Fibroblast of the aortic adventitia (primary cell): ENCODE measurements at regions not wholly inside any gene's neighbourhood (a gene's known extent, or its start where the extent isn't known, plus 50 kb on each side); places are given as distances from the start of the nearest gene placed in this dataset.
"Not testable (repeated sequence)": the region's sequence is repeated elsewhere in the genome, so short reads cannot be mapped to it uniquely, and the experiment has no call there.

Source experiments
- DNase-seq: peaks from one replicate; pipeline ENCODE4 v3.0.0-alpha.2; 2010; ENCODE audit warnings: low read depth
- H3K4me3 ChIP-seq: 2 replicates; pipeline ENCODE4 v1.5.1; 2011; ENCODE audit warnings: low read depth, mild to moderate bottlenecking, control low read depth, low read length, moderate library complexity
- TF ChIP-seq, protein P1 (sequence below): IDR thresholded peaks from 2 replicates; pipeline ENCODE4 v1.5.1; 2011; ENCODE audit warnings: mild to moderate bottlenecking, low read length, control low read depth, inconsistent platforms; ENCODE audit not compliant: insufficient read depth

DNA sequence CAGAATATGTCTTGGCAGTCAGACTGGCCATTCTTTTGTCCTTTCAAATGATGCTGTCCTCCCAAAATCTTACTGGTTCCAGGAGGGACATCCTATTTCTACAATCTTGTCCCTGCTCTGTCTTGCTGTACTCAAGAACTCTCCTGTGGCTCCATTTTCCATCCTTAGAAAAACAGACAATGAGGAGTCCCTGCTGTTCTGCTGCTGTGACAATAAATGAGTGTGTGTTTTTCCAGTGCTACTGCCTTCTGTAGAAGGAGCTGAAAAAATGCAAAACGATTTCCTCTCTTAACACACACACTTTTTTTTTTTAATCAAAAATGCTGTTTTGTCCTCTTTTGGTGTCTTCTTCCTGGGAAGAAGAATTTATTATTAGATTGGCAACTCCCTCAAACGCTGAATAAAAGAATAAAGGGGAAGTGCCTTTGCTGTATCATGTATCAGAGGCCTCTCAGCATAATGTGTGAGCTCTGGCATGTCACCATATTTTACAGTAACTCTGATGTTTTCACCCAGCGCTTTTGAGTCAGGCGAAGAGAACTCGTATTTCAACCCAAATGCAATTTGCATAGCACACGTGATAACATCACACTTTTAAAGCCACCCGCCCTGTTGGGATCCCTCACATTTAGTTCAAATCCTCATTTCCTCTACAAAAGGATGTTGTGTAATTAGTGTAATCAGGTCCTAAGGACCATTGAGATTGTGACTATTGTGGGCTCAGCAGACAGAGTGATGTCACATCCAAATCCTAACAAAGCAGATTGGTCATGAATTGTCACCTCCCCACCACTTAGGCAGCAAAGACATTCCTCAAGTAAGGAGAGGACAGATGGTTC is 496.0 kb upstream of the LARGE1 start:
- TF ChIP-seq, protein P1, sequence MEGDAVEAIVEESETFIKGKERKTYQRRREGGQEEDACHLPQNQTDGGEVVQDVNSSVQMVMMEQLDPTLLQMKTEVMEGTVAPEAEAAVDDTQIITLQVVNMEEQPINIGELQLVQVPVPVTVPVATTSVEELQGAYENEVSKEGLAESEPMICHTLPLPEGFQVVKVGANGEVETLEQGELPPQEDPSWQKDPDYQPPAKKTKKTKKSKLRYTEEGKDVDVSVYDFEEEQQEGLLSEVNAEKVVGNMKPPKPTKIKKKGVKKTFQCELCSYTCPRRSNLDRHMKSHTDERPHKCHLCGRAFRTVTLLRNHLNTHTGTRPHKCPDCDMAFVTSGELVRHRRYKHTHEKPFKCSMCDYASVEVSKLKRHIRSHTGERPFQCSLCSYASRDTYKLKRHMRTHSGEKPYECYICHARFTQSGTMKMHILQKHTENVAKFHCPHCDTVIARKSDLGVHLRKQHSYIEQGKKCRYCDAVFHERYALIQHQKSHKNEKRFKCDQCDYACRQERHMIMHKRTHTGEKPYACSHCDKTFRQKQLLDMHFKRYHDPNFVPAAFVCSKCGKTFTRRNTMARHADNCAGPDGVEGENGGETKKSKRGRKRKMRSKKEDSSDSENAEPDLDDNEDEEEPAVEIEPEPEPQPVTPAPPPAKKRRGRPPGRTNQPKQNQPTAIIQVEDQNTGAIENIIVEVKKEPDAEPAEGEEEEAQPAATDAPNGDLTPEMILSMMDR, result no peak
- H3K4me3 ChIP-seq, result no peak overlapping the region
- no peak for DNase-seq

DNA sequence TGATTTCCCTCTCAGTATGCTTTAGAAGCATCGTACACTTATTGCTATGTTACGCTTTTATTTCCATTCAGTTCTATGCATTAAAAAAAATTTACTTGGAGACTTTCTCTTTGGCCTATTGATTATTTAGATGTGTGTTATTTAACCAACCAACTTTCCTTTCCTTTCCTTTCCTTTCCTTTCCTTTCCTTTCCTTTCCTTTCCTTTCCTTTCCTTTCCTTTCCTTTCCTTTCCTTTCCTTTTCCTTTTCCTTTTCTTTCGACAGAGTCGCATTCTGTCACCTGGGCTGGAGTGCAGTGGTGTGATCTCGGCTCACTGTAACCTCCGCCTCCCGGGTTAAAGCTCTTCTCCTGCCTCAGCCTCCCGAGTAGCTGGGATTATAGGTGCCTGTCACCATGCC is 502.7 kb upstream of the LARGE1 start:
- not testable (repeated sequence) for DNase-seq

DNA sequence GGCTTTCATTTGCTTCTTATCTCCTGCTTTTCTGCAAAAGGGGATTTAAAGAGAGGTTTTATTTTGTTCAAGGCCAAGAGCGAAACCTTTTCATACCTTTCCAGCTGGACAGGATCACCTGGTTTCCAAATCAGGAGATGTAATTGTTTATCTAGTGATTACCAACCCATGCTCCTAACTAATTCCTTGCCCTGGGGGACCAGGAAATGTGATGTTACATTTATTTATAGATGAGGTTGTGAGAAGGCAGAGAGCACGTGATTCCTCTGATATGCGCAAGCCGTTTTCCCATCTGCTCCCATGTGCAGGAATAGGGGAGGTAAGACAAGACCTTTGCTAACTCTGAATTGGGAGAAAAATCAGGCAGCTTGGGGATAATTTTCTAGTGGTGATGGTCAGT is 507.2 kb upstream of the LARGE1 start:
- no peak overlapping the region for H3K4me3 ChIP-seq
- TF ChIP-seq, protein P1, result no peak
- DNase-seq, result no peak

More for the DNA sequence above, 502.7 kb upstream of the LARGE1 start:
- H3K4me3 ChIP-seq, result not testable (repeated sequence)

DNA sequence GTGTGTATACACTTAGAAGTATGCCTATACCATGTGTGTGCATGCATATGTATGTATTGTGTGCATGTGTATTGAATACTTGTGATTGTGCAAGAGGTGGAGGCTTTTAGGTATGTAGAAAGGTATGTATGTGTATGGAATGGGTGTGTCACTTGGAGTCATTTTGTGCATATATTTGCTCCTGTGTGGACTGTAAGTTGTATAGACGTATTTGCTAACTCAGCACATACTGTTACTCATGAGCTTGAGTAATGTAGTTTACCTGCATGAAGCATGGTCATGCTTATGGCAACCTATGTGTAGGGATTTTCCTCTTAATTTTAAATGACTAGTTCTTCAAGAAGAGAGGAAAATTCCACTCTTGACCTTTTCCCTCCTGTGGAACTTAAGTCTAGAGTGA is 507.6 kb upstream of the LARGE1 start:
- TF ChIP-seq, protein P1, result no peak
- DNase-seq, result no peak
- H3K4me3 ChIP-seq, result no peak overlapping the region

DNA sequence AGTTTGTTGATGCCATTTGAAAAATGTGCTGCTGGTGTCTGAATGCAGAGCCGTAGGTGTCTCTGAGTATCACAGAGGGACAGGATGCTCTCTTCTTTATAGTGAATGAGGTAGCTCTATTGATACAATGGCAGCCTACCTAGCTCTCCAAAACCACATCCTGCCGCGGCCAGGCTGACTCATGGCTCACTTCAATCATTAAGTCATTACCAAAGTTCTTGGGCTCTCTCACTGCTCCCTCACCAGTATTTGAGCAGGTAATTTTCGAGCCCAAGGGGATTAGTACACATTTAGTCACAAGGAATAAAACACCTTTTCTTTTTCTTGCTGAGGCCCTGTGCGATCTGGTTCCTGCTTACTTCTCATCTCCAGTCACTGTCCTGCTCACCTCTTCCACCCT is 509.0 kb upstream of the LARGE1 start:
- DNase-seq, result no peak
- no peak overlapping the region for H3K4me3 ChIP-seq
- TF ChIP-seq, protein P1, result no peak

DNA sequence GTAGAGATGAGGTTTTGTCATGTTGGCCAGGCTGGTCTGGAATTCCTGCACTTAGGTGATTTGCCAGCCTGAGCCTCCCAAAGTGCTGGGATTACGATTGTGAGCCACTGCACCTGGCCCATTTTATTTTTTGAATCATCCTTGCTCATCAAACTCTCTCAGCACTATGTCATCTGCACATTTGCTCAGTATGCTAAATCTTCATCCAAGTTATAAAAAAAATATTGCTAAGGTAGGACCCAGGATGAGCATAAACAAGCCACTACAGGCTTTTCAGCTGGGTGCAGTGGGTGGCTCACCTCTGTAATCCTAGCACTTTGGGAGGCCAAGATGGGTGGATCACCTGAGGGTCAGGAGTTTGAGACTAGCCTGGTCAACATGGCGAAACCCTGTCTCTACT is 510.1 kb upstream of the LARGE1 start:
- no peak for DNase-seq
- TF ChIP-seq, protein P1, result no peak
- no peak overlapping the region for H3K4me3 ChIP-seq

DNA sequence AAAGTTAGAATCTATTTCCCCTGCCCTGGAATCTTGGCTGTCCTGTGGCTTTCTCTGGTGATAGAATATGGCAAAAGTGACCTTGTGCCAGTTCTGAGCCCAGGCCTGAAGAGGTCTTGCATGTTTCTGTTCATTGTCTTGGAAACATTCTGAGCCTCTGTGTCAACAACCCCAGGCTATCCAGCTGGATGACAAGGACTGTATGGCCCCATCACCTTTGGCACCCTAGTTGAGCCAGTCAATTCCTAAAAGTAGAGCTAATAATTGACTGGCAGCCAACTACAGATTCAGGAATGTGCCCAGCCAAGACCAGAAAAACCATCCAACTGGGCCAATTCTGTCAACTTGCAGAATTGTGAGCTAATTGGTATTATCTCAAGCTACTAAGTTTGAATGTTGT is 514.1 kb upstream of the LARGE1 start:
- H3K4me3 ChIP-seq, result no peak overlapping the region
- no peak for DNase-seq
- TF ChIP-seq, protein P1, result no peak
